ENCODE measurements at regions not wholly inside any gene's neighbourhood (a gene's known extent, or its start where the extent isn't known, plus 50 kb on each side); places are given as distances from the start of the nearest gene placed in this dataset.

- no peaks in the 10 kb centered on the region for H3K4me1 ChIP-seq (ENCODE audit: control insufficient read depth, insufficient read depth, low read length)
- H3K36me3 ChIP-seq (ENCODE audit: control insufficient read depth, insufficient read depth, low read length) = no peaks in the 10 kb centered on the region
- H3K4me3 ChIP-seq (ENCODE audit: low read length) = no peak overlapping the region
- H3K27ac ChIP-seq (ENCODE audit: low read length) = no peak overlapping the region
- no peaks in the 10 kb centered on the region for H3K9me3 ChIP-seq (replicated peaks; ENCODE audit: control insufficient read depth, low read depth, low read length)
- WGBS (ENCODE audit: insufficient coverage) = 20% methylated on average over 1 of the region's 10 CpGs
- DNase-seq = no peak
- H3K27me3 ChIP-seq (ENCODE audit: control insufficient read depth, insufficient read depth, low read length) = peaks cover 13% of the 10 kb centered on the region
Observed at GRCh38 chr1:84759756-84760155, 69.5 kb upstream of the SSX2IP start.

DNA sequence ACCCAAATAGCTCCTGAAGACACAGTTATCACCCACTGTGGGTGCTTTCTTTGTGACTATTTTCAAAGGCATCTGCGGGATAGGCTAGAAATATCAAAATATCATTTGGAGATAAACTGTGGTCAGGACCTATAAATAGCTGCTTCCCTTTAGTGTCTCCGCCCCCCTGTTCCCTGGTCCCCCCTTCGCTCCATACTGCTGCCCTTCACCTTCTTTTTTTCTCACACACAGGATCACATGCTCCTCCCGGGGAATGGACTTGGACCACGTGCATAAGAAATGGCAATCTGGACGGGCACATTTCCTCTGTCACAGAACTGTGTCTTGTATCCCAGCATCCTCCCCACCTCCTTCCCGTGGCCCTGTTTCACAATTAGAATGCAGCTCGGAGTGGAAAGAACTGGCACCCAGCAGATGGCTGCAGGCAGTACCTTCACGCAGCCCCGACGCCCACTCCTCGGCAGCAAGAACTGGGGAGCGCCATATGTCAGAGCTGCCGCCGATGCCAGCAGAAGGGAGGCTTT is 68.8 kb upstream of the SSX2IP start:
- Histone ChIP-seq H3K36me3 (ENCODE audit: control insufficient read depth, insufficient read depth, low read length) (no peaks in the 10 kb centered on the region), H3K4me1 (ENCODE audit: control insufficient read depth, insufficient read depth, low read length) (no peaks in the 10 kb centered on the region), H3K4me3 (ENCODE audit: low read length) (no peak overlapping the region), H3K9me3 (replicated peaks; ENCODE audit: control insufficient read depth, low read depth, low read length) (no peaks in the 10 kb centered on the region), H3K27me3 (ENCODE audit: control insufficient read depth, insufficient read depth, low read length) (peaks cover 6% of the 10 kb centered on the region), H3K27ac (ENCODE audit: low read length) (no peak overlapping the region)
- WGBS (ENCODE audit: insufficient coverage) = 58% methylated on average over 9 of the region's 15 CpGs
- DNase-seq = peak; percentile 59

GRCh38 chr1:84758476-84758875 is 68.2 kb upstream of the SSX2IP start:
- no peak overlapping the region for H3K27ac ChIP-seq (ENCODE audit: low read length)

GRCh38 chr1:84757301-84757700 is 67.0 kb upstream of the SSX2IP start:
- WGBS (ENCODE audit: insufficient coverage) = no CpG with 5 or more reads among the region's 4 CpGs
- DNase-seq = no peak
- Histone ChIP-seq H3K4me1 (ENCODE audit: control insufficient read depth, insufficient read depth, low read length) (no peaks in the 10 kb centered on the region), H3K36me3 (ENCODE audit: control insufficient read depth, insufficient read depth, low read length) (no peaks in the 10 kb centered on the region), H3K9me3 (replicated peaks; ENCODE audit: control insufficient read depth, low read depth, low read length) (no peaks in the 10 kb centered on the region), H3K27me3 (ENCODE audit: control insufficient read depth, insufficient read depth, low read length) (peaks cover 7% of the 10 kb centered on the region), H3K27ac (ENCODE audit: low read length) (no peak overlapping the region), H3K4me3 (ENCODE audit: low read length) (no peak overlapping the region)

More at GRCh38 chr1:84758476-84758875, 68.2 kb upstream of the SSX2IP start:
- Histone ChIP-seq H3K9me3 (replicated peaks; ENCODE audit: control insufficient read depth, low read depth, low read length) (no peaks in the 10 kb centered on the region), H3K27me3 (ENCODE audit: control insufficient read depth, insufficient read depth, low read length) (peaks cover 6% of the 10 kb centered on the region), H3K4me1 (ENCODE audit: control insufficient read depth, insufficient read depth, low read length) (no peaks in the 10 kb centered on the region), H3K4me3 (ENCODE audit: low read length) (no peak overlapping the region), H3K36me3 (ENCODE audit: control insufficient read depth, insufficient read depth, low read length) (no peaks in the 10 kb centered on the region)
- 78% methylated on average over 1 of the region's 3 CpGs for WGBS (ENCODE audit: insufficient coverage)
- DNase-seq = no peak

DNA sequence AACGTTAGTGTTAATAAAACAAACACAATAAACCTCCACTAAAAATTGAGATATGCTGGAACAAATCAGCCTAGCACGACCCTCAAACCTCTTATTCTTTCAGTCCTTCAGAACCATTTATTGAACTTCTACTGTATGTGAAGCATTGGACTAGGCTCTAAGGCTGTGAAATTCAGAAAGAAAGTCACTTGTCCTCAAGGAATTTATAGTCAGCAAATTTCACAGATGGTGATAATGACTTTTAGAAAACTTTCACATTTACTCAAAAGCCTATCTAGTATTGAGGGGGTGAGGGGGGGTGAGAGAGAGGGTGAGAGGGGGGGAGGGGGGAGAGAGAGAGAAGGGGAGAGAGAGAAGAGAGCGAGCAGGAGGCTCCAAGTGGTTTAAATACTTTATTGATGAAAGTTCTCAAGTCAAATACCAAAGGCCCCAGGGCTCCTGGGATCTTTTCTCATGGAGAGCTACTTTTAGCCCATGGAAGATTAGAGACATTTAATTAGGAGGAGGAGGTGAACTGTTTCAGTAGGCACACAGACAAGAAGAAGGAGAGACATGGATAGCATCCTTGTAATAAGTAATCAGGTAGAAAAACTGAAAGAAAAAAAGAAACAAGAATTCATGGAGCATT is 66.3 kb upstream of the SSX2IP start:
- Histone ChIP-seq H3K4me1 (ENCODE audit: control insufficient read depth, insufficient read depth, low read length) (no peaks in the 10 kb centered on the region), H3K36me3 (ENCODE audit: control insufficient read depth, insufficient read depth, low read length) (no peaks in the 10 kb centered on the region), H3K4me3 (ENCODE audit: low read length) (no peak overlapping the region), H3K9me3 (replicated peaks; ENCODE audit: control insufficient read depth, low read depth, low read length) (no peaks in the 10 kb centered on the region), H3K27me3 (ENCODE audit: control insufficient read depth, insufficient read depth, low read length) (peaks cover 8% of the 10 kb centered on the region), H3K27ac (ENCODE audit: low read length) (no peak overlapping the region)
- WGBS (ENCODE audit: insufficient coverage) = no CpG with 5 or more reads among the region's 3 CpGs
- DNase-seq = no peak

GRCh38 chr1:84756001-84756400 is 65.7 kb upstream of the SSX2IP start:
- no peaks in the 10 kb centered on the region for H3K4me1 ChIP-seq (ENCODE audit: control insufficient read depth, insufficient read depth, low read length)
- no peak for DNase-seq
- H3K9me3 ChIP-seq (replicated peaks; ENCODE audit: control insufficient read depth, low read depth, low read length) = no peaks in the 10 kb centered on the region
- WGBS (ENCODE audit: insufficient coverage) = no CpG with 5 or more reads among the region's 3 CpGs
- H3K4me3 ChIP-seq (ENCODE audit: low read length) = no peak overlapping the region
- H3K27me3 ChIP-seq (ENCODE audit: control insufficient read depth, insufficient read depth, low read length) = peaks cover 8% of the 10 kb centered on the region
- no peak overlapping the region for H3K27ac ChIP-seq (ENCODE audit: low read length)
- no peaks in the 10 kb centered on the region for H3K36me3 ChIP-seq (ENCODE audit: control insufficient read depth, insufficient read depth, low read length)

- no peak overlapping the region for H3K4me3 ChIP-seq (ENCODE audit: low read length)
- WGBS (ENCODE audit: insufficient coverage) = 81% methylated on average over 8 of the region's 8 CpGs
- H3K27ac ChIP-seq (ENCODE audit: low read length) = no peak overlapping the region
- no peaks in the 10 kb centered on the region for H3K4me1 ChIP-seq (ENCODE audit: control insufficient read depth, insufficient read depth, low read length)
- H3K27me3 ChIP-seq (ENCODE audit: control insufficient read depth, insufficient read depth, low read length) = peaks cover 8% of the 10 kb centered on the region
- no peaks in the 10 kb centered on the region for H3K36me3 ChIP-seq (ENCODE audit: control insufficient read depth, insufficient read depth, low read length)
- no peak for DNase-seq
- no peaks in the 10 kb centered on the region for H3K9me3 ChIP-seq (replicated peaks; ENCODE audit: control insufficient read depth, low read depth, low read length)
Observed at GRCh38 chr1:84755216-84755615, 65.0 kb upstream of the SSX2IP start.

GRCh38 chr1:84754386-84754703 is 64.1 kb upstream of the SSX2IP start:
- 29% methylated on average over 21 of the region's 21 CpGs for WGBS (ENCODE audit: insufficient coverage)
- no peak for DNase-seq
- peaks cover 7% of the 10 kb centered on the region for H3K27me3 ChIP-seq (ENCODE audit: control insufficient read depth, insufficient read depth, low read length)

DNA sequence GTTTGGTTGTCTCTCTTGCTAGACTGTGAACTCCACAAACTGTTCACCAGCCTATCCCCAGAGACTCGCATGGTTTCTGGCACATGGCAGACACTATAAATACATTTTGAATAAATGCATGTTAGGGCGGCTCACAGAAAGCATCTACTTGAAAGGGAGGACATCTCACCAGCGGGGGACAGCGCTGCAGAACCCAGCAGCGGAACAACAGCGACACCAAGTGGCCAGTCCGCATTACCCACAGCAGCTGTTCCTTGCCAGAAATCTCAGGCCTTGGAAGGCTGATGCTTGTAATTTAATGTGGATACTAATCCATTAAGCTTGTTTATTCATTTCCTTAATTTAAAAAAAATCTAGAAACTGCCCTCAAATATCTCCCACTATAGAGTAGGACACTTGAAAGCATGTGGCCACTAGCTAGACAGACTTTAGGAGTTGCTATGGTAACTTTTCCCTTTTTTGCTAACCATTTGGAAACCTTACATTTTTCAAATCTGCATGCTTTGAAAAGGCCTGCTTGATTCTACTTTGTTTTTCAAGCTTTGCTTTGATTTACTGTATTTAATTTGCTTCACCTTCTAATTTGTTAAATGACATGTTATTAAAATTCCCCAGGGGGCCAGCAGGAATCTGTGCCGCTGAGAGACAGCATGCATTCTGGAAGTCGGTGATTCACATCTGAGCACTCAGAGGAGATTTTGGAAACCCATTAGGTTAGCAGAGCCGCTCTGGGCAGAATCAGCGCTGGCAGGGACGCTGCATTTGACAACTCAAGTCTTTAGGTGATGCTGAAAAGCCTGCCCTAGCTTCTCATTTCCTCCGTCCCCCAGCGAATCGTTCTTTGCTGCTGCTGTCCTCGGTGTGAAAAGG is 63.5 kb upstream of the SSX2IP start:
- Histone ChIP-seq H3K9me3 (replicated peaks; ENCODE audit: control insufficient read depth, low read depth, low read length) (no peaks in the 10 kb centered on the region), H3K4me1 (ENCODE audit: control insufficient read depth, insufficient read depth, low read length) (no peaks in the 10 kb centered on the region), H3K4me3 (ENCODE audit: low read length) (no peak overlapping the region), H3K27ac (ENCODE audit: low read length) (no peak overlapping the region), H3K36me3 (ENCODE audit: control insufficient read depth, insufficient read depth, low read length) (no peaks in the 10 kb centered on the region), H3K27me3 (ENCODE audit: control insufficient read depth, insufficient read depth, low read length) (peaks cover 4% of the 10 kb centered on the region)
- 23% methylated on average over 13 of the region's 16 CpGs for WGBS (ENCODE audit: insufficient coverage)
- DNase-seq = peak; percentile 82

More at GRCh38 chr1:84754386-84754703, 64.1 kb upstream of the SSX2IP start:
- Histone ChIP-seq H3K27ac (ENCODE audit: low read length) (no peak overlapping the region), H3K4me1 (ENCODE audit: control insufficient read depth, insufficient read depth, low read length) (no peaks in the 10 kb centered on the region), H3K9me3 (replicated peaks; ENCODE audit: control insufficient read depth, low read depth, low read length) (no peaks in the 10 kb centered on the region), H3K4me3 (ENCODE audit: low read length) (no peak overlapping the region), H3K36me3 (ENCODE audit: control insufficient read depth, insufficient read depth, low read length) (no peaks in the 10 kb centered on the region)

GRCh38 chr1:84750110-84750730 is 60.0 kb upstream of the SSX2IP start:
- WGBS (ENCODE audit: insufficient coverage) = 60% methylated on average over 2 of the region's 6 CpGs

More at GRCh38 chr1:84750110-84750730, 60.0 kb upstream of the SSX2IP start:
- Histone ChIP-seq H3K27ac (ENCODE audit: low read length) (no peak overlapping the region), H3K4me3 (ENCODE audit: low read length) (no peak overlapping the region), H3K27me3 (ENCODE audit: control insufficient read depth, insufficient read depth, low read length) (peaks cover 3% of the 10 kb centered on the region), H3K4me1 (ENCODE audit: control insufficient read depth, insufficient read depth, low read length) (no peaks in the 10 kb centered on the region), H3K36me3 (ENCODE audit: control insufficient read depth, insufficient read depth, low read length) (no peaks in the 10 kb centered on the region), H3K9me3 (replicated peaks; ENCODE audit: control insufficient read depth, low read depth, low read length) (no peaks in the 10 kb centered on the region)
- no peak for DNase-seq
